ENCODE measurements at regions not wholly inside any gene's neighbourhood (a gene's known extent, or its start where the extent isn't known, plus 50 kb on each side); places are given as distances from the start of the nearest gene placed in this dataset.
A peak's percentile ranks its signal among the peaks of the same experiment; 100 is the strongest.
"Not testable (repeated sequence)": the region's sequence is repeated elsewhere in the genome, so short reads cannot be mapped to it uniquely, and the experiment has no call there.

- no peak for DNase-seq
These were observed 642.5 kb upstream of the MMS22L start for GRCh38 chr6:97925504-97925903.

GRCh38 chr6:97939440-97940168 lies 656.6 kb upstream of the MMS22L start:
- DNase-seq, result no peak

- DNase-seq, result peak; percentile 66
These were observed 664.8 kb upstream of the MMS22L start for GRCh38 chr6:97947841-97948240.

GRCh38 chr6:97958134-97958533 lies 675.1 kb upstream of the MMS22L start:
- DNase-seq, result no peak

GRCh38 chr6:97963193-97963592 lies 680.2 kb upstream of the MMS22L start:
- no peak for DNase-seq

- DNase-seq, result no peak
These were observed 686.0 kb upstream of the MMS22L start for GRCh38 chr6:97969065-97969464.

GRCh38 chr6:97977084-97977483 lies 694.1 kb upstream of the MMS22L start:
- DNase-seq, result no peak

- no peak for DNase-seq
These were observed 695.8 kb upstream of the MMS22L start for GRCh38 chr6:97978855-97979271.

GRCh38 chr6:97979285-97979684 lies 696.3 kb upstream of the MMS22L start:
- DNase-seq, result not testable (repeated sequence)

GRCh38 chr6:97989451-97989850 lies 706.4 kb upstream of the MMS22L start:
- no peak for DNase-seq

- DNase-seq, result no peak
These were observed 712.1 kb upstream of the MMS22L start for GRCh38 chr6:97995158-97995557.

GRCh38 chr6:98002678-98003077 lies 719.7 kb upstream of the MMS22L start:
- DNase-seq, result no peak

GRCh38 chr6:98014442-98015201 lies 731.6 kb upstream of the MMS22L start:
- peak; percentile 89 for DNase-seq

- no peak for DNase-seq
These were observed 733.5 kb upstream of the MMS22L start for GRCh38 chr6:98016565-98016964.

- DNase-seq, result no peak
These were observed 737.2 kb upstream of the MMS22L start for GRCh38 chr6:98020222-98020621.

- no peak for DNase-seq
These were observed 741.3 kb upstream of the MMS22L start for GRCh38 chr6:98024359-98024758.

- no peak for DNase-seq
These were observed 744.9 kb upstream of the MMS22L start for GRCh38 chr6:98027898-98028297.

GRCh38 chr6:98033617-98034016 lies 750.6 kb upstream of the MMS22L start:
- DNase-seq, result no peak

GRCh38 chr6:98036344-98036923 lies 753.4 kb upstream of the MMS22L start:
- no peak for DNase-seq

- DNase-seq, result no peak
These were observed 754.6 kb upstream of the MMS22L start for GRCh38 chr6:98037571-98037970.

GRCh38 chr6:98039443-98039842 lies 756.4 kb upstream of the MMS22L start:
- DNase-seq, result no peak

GRCh38 chr6:98039904-98040607 lies 757.0 kb upstream of the MMS22L start:
- DNase-seq, result no peak

GRCh38 chr6:98041056-98041455 lies 758.0 kb upstream of the MMS22L start:
- no peak for DNase-seq

Data from NCI-H1105 (cell line).